GM12864 (cell line): ENCODE measurements at regions not wholly inside any gene's neighbourhood (a gene's known extent, or its start where the extent isn't known, plus 50 kb on each side); places are given as distances from the start of the nearest gene placed in this dataset.

ENCODE experiments used
- DNase-seq: peaks from one replicate; pipeline ENCODE4 v3.0.0-alpha.2; 2011; ENCODE audit warnings: low read depth
- H3K4me3 ChIP-seq: 2 replicates; pipeline ENCODE4 v1.5.1; 2011; ENCODE audit warnings: mild to moderate bottlenecking, low read depth, low read length, control low read depth
- TF ChIP-seq, protein P1 (sequence below): IDR thresholded peaks from 2 replicates; pipeline ENCODE4 v1.5.1; 2011; ENCODE audit warnings: low read depth, mild to moderate bottlenecking, moderate library complexity, low read length, control low read depth, inconsistent platforms; ENCODE audit errors: missing control alignments

DNA sequence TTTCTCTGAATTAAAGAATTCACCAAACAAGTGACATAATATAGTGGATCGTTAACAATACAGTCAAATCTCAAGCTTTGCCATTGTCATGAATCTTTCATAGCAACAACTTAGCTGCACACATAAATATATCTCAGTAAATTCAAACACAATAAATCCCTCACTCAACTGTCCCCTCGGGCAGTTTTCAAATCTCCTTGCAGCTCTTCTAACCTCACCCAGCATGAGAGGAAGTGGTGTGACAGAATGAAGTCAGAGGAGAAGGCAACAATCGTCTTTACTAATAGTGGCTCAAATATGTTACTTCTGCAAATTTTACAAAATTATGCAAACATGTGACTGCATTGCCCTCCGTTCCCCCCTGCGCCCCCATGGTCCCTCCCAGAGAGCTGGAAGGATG, 148.2 kb downstream of the RAP2A start:
- TF ChIP-seq, protein P1, sequence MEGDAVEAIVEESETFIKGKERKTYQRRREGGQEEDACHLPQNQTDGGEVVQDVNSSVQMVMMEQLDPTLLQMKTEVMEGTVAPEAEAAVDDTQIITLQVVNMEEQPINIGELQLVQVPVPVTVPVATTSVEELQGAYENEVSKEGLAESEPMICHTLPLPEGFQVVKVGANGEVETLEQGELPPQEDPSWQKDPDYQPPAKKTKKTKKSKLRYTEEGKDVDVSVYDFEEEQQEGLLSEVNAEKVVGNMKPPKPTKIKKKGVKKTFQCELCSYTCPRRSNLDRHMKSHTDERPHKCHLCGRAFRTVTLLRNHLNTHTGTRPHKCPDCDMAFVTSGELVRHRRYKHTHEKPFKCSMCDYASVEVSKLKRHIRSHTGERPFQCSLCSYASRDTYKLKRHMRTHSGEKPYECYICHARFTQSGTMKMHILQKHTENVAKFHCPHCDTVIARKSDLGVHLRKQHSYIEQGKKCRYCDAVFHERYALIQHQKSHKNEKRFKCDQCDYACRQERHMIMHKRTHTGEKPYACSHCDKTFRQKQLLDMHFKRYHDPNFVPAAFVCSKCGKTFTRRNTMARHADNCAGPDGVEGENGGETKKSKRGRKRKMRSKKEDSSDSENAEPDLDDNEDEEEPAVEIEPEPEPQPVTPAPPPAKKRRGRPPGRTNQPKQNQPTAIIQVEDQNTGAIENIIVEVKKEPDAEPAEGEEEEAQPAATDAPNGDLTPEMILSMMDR: no peak
- no peak overlapping the region for H3K4me3 ChIP-seq
- no peak for DNase-seq

DNA sequence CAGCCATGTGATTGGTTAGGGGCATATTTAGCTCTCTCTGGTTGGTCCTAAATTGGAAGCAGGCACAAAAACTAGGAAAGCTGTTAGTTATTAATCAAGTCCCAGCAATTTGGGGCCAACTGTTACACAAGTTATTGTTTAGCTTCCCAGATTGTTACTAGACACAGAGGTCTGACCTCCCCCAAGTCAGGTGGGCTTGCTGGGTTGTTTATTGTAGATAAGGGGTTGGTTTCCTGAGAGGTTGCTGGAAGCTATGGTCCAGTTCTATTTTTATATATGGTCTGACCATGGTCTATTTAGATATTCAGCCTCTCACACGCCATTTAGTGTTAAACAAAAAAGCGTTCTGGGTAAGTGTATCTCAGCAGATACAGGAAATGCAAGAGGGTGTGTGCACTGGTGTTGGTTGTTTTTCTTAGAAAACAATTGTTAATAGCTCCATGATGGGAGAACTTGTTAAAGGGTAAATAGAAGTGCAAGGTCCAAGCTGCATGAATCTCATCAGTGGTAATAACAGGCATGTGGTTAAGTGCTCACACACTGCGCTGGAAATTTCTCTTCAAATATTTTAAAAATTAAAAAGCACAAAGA, 150.0 kb downstream of the RAP2A start:
- no peak for DNase-seq

DNA sequence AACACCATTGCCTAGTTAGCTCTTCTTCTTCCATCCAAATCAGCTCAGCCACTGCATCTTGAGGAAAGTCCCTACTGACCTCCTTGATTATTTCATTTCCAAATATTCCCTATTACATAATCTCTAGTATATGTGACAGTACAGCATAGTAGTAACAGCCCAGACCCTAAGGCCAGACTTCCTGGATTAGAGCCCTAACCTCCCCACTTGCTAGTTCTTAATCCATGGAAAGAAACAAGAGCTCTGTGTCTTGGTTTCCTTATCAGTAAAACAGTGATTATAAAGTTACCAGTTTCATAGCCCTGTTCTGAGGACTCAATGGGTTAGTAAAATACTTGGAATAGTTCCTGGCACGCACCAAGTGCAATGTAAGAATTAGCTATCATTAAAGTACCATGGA, 153.0 kb downstream of the RAP2A start:
- DNase-seq: no peak
- TF ChIP-seq, protein P1: no peak
- H3K4me3 ChIP-seq: no peak overlapping the region

More for the DNA sequence above, 150.0 kb downstream of the RAP2A start:
- no peak overlapping the region for H3K4me3 ChIP-seq
- TF ChIP-seq, protein P1: no peak

DNA sequence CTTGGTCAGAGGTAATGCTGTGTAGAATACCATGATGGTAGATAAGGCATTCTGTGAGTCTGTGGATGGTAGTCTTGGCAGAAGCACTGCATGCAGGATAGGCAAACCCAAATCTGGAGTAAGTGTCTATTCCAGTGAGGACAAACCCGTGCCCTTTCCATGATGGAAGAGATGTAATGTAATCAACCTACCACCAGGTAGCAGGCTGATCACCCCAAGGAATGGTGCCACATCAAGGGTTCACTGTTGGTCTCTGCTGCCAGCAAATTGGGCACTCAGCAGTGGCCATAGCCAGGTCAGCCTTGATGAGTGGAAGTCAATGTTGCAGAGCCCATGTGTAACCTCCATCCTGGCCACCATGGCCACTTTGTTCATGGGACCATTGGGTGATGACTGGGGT, 155.0 kb downstream of the RAP2A start:
- no peak for DNase-seq
- H3K4me3 ChIP-seq: no peak overlapping the region
- TF ChIP-seq, protein P1: no peak

DNA sequence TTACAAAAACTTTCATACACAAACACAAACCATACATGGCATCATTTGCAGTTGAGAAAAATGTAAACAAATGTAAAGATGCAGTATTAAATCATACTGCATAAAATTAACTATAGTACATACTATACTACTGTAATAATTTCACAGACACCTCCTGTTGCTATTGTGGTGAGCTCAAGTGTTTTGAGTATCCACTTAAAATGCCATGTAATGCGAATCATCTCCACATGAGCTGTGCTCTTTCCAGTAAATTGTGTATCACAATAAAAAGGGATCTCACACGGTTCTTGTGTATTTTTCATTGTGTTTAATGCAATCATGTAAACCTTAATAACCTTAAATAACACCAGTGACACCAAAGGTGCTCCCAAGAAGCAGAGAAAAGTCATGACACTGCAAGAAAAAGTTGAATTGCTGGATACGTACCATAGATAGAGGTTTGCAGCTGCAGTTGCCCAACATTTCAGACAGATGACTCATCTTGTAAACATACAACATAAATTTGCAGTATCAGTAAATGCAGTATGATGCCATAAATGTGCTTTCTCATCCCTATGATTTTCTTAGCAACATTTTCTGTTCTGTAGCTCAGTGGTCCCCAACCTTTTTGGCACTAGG, 166.6 kb downstream of the RAP2A start:
- TF ChIP-seq, protein P1: no peak
- no peak for DNase-seq
- H3K4me3 ChIP-seq: no peak overlapping the region

DNA sequence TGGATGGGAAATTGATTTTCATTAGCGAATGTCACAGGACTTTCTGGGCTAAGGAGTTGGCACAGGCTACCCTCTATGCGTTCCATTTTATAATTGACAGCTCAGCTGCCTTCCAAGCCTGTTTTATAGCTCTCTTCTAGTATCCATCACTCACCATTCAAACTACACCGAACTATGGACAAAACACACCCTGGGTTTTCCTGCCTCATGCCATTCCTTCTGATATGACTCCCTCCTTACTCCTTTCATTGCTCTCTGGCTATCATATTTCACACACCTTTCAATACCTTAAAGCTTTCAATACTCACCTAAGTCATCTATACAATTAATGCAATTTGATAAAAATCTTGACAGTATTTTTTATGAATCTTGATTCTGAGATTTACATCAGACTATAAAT, 181.3 kb downstream of the RAP2A start:
- DNase-seq: no peak
- H3K4me3 ChIP-seq: no peak overlapping the region
- TF ChIP-seq, protein P1: no peak

DNA sequence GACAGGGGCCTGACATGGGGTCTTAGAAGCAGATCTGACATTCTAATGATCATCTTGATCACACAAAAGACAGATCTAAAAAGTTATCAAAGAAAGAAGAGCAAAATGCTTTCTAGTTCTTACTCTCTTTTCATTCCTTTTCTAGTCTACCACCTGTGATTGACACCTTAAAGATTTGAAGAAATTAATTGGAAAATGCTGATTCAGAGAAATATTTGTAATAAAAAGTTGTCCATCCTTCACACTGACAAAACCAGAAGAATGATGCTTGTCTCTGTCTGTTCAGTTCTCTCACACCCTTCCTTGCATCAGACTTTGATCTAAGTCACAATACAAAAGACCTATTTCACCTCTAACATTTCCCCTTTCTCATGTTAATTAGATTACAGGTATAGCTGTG, 182.4 kb downstream of the RAP2A start:
- DNase-seq: no peak
- TF ChIP-seq, protein P1: no peak
- no peak overlapping the region for H3K4me3 ChIP-seq
